WI38 (cell line): ENCODE measurements at regions not wholly inside any gene's neighbourhood (a gene's known extent, or its start where the extent isn't known, plus 50 kb on each side); places are given as distances from the start of the nearest gene placed in this dataset.

ENCODE experiments used
- H3K4me3 ChIP-seq: 2 replicates; pipeline ENCODE4 v1.5.1; 2011; ENCODE audit warnings: low read depth, mild to moderate bottlenecking, control low read depth, low read length
- TF ChIP-seq, protein P1 (sequence below): IDR thresholded peaks from 2 replicates; pipeline ENCODE4 v1.5.1; 2012; ENCODE audit warnings: low read depth, mild to moderate bottlenecking, control low read depth, low read length

DNA sequence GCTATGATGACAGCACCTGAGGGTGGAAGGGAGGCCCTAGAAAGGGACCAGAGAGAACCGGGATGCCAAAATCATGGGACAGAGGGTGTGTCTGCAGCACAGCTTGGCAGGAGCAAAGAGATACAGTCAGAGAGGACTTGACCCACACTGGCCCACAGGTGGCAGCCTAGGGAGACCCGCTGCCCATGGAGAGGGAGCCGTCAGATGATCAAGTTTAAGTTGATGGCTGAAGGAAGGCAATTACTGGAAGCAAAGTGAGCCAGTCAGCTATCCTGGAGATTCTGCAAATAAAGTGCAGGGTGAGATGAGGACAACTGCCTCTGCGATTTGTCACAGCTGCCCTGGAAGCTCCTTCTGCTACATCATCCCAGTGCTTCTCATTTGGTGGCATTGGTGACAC lies 74.0 kb downstream of the CMPK2 start:
- no peak overlapping the region for H3K4me3 ChIP-seq
- TF ChIP-seq, protein P1, sequence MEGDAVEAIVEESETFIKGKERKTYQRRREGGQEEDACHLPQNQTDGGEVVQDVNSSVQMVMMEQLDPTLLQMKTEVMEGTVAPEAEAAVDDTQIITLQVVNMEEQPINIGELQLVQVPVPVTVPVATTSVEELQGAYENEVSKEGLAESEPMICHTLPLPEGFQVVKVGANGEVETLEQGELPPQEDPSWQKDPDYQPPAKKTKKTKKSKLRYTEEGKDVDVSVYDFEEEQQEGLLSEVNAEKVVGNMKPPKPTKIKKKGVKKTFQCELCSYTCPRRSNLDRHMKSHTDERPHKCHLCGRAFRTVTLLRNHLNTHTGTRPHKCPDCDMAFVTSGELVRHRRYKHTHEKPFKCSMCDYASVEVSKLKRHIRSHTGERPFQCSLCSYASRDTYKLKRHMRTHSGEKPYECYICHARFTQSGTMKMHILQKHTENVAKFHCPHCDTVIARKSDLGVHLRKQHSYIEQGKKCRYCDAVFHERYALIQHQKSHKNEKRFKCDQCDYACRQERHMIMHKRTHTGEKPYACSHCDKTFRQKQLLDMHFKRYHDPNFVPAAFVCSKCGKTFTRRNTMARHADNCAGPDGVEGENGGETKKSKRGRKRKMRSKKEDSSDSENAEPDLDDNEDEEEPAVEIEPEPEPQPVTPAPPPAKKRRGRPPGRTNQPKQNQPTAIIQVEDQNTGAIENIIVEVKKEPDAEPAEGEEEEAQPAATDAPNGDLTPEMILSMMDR: no peak

DNA sequence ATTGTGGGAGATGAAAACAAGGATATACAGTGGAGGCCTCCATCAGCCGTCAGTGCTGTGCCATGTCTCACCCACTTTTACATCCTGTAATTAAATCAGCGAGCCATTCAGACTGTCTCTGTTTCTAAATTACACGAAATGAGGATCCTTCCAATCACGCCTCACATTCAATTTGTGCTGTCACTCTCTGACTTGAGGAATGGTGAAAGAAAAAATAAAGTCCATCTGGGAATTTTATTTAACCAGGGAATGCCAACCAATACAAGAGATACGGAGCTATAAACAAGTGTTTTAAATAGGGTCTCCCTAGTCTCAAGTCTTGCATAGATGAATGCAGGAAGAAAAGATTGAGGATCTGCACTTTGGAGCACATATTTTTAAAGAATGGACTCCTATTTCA lies 72.8 kb downstream of the CMPK2 start:
- no peak overlapping the region for H3K4me3 ChIP-seq
- TF ChIP-seq, protein P1: no peak

DNA sequence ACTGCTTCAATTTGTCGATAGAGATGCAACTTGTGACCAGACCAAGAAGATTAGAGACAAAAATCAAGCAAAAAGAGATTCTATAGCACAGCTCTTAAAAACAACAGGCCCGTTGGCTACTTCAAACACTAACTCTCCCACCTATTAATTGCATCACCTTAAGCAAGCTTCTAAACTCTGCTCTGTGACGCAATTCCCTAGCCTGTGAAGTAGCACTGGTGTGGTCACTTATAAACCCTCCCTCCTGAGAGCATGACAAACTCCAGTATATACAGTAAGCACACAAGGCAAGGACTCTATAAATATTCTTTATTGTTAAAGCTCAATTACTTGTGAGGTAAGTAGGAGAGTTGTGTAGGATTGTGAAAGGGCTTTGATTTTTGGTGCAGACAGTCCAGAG lies 72.3 kb downstream of the CMPK2 start:
- TF ChIP-seq, protein P1: no peak

DNA sequence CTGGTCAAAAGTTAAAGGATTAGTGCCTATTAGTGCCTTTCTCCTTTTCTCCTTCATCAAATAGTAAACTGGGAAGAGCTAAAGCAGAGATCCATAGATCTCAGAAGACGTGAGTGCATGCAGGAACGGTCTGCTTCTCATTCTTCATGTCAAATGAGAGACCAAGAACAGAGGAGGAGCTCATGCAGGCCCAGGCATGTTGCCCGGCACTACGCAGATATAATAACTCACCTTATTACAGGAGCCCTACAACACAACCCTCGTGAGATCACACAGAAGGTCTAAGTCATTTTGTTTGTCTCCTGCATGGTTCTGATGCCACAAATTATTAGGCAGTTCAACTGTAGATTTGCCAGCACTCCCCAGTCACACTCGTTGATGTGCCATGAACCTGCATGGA lies 71.8 kb downstream of the CMPK2 start:
- TF ChIP-seq, protein P1: no peak
- H3K4me3 ChIP-seq: no peak overlapping the region

More for the DNA sequence above, 72.3 kb downstream of the CMPK2 start:
- H3K4me3 ChIP-seq: no peak overlapping the region

DNA sequence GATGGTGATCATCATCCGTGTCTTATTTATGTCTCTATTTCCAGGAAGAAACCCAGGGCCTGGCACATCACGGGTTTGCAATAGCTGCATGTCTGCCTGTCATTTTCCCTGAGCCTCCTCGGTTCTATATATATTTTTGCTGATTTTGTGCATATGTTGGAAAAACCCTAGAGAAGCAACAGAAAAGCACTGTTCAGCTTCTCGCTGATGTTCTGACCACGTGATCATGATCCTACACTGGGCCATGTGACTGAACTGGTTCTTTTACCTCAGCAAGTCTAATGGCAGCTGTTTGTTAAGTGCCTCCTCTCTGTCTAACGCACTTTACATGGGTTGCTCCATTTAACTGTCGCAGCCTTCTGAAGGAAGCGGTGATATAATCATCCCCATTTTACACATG lies 71.3 kb downstream of the CMPK2 start:
- TF ChIP-seq, protein P1: no peak

More for the DNA sequence above, 71.3 kb downstream of the CMPK2 start:
- H3K4me3 ChIP-seq: no peak overlapping the region
